ENCODE measurements at regions not wholly inside any gene's neighbourhood (a gene's known extent, or its start where the extent isn't known, plus 50 kb on each side); places are given as distances from the start of the nearest gene placed in this dataset.

DNA sequence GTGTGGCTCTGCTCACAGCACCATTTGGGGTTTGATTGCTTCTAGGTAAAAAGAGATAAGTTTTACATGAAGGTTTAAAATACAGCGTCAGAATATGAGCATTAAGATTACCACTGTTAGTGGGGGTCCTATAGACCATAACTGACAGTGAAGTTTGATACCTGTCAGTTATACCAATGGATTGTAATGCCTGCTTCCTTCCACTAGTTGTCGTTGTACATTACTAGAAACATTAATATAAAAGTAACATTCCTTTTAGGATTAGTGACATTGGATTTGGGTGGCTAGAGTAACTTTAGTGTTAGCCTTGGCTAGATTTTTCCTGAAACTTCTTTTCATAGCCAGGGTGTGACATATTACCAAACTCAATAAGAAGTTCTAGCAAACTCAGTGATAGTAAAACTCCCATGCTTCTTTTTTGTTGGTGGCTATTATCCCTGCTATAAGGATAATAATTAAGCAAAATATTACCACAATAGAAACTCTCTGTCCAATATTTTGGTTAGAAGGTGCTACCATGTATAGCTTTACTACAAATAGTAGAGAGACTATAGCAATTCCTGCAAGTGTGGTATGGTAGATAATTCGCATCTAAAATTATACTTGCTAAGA lies 57.1 kb downstream of the FAM181B start:
- DNase-seq, result no peak

DNA sequence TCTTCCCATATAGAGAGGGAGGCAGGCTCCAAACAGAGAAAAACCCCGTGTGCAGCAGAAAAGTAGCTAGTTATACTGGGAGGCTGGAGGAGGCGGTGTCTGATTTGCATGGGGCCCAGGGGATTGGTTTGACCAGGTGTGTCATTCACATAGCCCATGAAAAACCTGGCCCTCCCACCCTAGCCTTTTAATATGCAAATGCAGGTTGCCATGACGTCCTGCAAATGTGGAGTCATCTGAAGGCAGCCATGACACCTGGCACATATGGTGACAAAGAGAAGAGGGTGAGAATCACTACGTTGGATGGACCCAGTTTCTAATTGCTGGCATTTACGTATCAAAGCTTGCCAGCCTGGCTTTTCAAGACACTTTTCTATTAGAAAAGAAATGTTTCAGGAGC lies 57.8 kb downstream of the FAM181B start:
- DNase-seq, result no peak

DNA sequence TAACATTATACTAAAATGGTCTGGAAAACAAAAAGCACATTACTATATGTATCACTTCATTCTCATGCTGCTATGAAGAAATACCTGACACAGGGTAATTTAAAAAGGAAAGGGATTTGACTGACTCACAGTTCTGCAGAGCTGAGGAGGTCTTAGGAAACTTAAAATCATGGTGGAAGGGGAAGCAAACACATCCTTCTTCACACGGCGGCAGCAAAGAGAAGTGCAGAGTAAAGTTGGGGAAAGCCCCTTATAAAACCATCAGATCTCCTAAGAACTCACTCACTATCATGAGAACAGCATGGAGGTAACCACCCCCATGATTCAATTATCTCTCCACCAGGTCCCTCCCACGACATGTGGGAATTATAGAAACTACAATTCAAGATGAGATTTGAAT lies 60.0 kb downstream of the FAM181B start:
- no peak for DNase-seq

DNA sequence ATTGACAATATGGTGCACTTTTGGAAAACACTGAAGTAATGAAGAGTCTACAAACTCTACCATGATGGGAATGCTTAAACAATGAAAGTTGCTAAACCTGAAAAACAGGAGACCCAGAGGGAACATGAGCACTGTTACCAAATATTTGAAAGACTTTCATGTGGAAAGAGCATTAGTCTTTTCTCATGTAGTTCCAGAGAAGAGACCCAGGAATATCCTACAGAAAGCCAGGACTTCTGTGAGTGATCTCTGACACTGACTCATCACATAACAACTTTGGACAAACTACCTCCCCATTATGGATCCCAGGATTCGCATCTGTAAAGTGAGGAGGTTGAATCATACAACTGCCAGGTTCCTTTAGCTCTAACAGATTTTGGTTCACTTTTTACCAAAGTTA lies 62.2 kb downstream of the FAM181B start:
- DNase-seq, result no peak

DNA sequence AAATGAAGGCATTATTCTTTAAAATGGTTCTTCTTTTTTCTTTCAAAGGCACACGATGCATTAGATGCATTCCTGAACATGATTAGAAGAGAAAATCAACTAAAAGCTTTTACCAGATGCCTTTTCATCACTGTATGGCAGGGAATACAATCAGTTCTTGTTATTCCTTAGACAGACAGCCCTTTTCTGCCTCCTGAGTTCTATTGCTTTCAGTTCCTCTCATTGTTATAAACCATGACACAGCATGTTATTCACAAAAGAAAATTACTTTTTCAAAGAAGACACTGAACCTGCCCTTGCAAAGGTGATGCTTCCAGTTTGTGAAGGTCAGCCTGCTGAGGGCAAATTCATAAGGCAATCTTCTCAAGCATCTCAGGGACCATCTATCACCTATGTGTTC lies 70.1 kb downstream of the FAM181B start:
- no peak for DNase-seq

DNA sequence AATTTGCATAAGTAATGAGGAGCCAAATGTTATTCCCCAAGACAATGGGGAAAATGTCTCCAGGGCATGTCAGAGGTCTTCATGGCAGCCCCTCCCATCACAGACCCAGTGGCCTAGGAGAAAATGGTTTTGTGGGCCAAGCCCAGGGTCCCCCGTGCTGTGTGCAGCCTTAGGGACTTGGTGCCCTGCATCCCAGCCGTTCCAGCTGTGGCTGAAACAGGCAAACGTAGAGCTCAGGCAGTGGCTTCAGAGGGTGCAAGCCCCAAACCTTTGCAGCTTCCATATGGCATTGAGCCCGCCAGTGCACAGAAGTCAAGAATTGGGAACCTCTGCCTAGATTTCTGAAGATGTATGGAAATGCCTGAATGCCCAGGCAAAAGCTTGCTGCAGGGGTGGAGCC lies 79.9 kb downstream of the FAM181B start:
- DNase-seq, result no peak

DNA sequence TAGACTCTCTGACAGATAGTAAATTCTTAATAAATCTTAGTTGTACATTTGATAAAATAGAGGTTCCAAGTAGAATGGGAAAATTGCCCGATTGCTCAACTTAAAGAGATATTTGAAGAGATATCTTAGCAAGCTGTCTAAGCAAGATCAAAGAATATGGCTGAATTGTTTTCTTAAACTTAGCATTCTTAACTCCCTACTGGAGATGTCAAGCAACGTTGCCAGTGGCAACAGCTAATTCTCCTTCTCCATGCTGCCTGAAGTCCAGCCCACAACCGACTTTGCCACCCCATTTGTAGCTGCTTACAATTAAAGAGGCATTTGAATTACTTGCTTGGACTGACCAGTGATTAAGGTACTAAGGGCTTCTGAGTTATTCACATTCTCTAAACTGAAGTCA lies 94.4 kb downstream of the FAM181B start:
- DNase-seq, result no peak

DNA sequence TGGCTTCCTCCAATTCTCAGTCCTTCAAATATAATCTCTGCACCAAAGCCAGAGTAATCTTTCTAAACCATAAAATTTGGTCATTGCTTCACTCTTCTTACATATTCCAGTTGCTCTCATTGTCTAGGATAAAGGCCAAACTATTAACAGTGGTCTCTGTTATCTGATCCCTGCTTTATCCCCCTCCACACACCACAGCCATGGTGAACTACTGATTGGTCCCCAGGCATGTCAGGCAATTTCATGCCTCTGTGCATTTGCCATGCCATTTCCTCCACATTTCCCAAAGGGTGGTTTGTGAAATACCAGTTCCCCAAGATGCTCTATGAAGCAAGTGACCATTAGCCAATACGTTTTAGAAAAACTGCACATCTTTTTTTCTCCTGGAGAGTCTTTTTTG lies 97.0 kb downstream of the FAM181B start:
- DNase-seq, result no peak

DNA sequence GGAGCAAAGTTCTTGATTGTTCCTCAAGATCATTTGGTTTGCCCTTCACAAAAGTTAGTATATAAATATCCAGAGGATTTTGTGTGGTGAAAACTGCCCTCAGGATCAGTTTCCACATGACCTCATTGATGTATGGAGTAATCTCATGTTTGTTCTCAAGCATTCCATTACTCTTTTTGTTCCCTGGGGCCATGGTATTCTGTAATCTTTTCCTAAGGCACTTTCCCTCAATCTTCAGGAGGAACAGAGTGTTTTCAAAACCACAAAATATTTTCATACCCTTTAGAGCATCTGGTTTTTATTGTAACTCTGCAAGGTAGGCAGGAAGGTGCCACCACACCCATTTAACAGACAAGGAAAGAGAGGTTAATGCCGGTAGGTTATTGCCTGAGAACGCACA lies 99.6 kb downstream of the FAM181B start:
- no peak for DNase-seq

DNA sequence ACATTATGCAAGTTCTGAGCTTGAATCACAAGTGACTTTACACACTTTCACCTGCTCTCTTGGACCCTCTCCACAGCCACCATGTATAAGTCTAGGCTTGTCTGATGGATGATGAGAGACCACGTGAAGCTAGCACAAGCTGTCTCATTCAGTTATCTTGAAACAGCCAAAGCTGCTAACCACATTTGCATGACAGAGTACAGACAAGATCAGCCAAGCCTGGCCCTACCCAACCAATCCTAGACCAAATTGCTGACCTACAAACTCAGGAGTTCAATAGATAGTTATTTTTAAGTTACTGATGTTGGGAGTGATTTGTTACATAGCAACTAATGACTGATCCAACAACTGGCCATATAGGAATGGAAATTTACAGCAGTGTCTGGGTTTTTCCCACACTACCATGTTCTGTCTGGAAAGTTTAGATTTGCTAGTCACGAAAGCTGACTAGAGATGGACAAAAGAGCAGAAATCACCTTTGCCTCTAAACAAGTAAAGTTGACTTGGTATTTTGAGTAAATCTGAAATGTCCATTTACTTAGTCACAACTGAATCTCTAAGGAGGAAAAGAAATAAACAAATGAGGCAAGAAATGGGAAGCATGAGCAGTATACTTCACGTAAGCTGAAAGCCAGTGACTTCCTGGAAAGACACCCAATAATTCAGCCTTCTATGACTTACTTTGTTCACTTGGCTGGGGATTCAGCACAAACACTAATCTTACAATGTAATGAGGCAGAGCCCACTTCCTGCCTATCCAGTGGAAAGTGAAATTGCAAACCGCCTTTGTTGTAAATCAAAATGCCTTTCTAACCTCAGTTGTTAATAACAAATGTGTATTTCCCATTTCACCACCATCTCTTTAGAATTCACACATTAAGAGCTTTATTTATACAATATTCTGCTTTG lies 101.7 kb downstream of the FAM181B start:
- no peak for DNase-seq

DNA sequence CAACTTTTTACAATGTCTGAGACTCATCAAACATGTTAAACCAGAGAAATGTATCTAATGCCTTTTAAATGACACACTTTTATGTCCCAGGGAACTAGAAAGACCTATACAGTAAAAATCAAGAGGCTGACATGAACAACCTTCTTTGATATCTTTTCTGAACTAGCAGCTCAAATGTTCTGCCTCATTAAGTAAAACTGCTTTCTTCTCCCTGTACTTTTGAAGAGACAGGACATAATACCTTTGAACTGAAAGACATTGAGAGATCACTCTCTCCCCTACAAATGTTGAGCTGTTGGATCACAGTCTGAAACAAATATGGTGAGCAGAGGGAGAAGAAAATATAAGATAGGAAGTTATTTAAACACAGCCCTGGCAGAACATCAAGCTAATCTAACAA lies 123.0 kb downstream of the FAM181B start:
- no peak for DNase-seq

DNA sequence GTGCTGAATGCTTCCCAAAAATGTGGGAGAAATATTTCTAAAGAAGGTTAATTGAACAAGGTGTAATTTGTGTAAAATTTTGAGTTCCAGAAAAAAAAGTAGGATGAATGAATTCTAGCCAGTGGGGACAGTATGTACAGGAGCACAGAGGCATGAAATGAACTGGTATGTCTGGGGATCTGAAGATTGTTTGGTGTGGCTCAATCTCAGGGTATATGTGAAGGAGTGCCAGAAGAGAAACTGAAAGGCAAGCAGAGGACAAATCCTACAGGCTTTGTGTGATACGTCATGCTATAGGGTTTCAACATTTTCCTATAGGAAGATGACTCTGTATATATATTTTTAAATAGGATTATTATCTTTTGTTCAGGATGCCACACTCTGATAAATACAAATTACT lies 126.9 kb downstream of the FAM181B start:
- DNase-seq, result no peak

DNA sequence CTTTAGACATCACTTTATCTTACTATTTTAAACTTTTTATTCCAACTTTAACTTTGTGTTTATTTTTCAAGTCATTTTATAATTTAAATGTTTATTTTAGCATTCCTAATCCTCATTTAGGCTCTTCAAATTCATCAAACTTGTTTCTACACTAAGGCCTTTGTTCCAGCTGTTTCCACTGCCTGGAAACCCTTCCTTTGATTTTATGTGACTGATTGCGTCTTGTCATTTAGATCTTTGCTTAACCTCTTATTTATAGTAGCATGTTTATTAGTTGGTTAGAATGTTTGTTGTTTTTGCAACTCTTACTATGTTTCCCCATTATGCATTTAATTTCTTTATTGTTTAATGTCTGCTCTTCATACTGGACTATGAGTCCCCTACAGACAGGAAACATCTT lies 132.0 kb downstream of the FAM181B start:
- DNase-seq, result no peak

DNA sequence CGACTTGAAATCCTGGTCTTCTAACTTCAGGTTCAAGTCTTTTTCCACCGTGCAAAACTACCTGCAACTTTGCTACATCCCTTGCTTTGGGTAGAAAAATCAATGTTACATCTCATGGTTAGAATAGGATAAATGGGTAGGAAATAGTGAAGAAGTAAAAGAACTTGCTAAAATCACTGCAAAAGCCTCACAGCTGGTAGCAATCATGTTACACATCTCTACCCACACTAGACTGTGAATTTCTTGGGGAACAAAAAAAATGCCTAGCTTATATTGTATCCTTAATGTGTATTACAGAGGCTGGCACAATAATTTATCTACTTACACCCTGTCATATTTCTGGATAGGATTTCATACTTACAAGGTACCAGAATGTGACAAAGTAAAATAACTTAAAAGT lies 133.8 kb downstream of the FAM181B start:
- DNase-seq, result no peak

DNA sequence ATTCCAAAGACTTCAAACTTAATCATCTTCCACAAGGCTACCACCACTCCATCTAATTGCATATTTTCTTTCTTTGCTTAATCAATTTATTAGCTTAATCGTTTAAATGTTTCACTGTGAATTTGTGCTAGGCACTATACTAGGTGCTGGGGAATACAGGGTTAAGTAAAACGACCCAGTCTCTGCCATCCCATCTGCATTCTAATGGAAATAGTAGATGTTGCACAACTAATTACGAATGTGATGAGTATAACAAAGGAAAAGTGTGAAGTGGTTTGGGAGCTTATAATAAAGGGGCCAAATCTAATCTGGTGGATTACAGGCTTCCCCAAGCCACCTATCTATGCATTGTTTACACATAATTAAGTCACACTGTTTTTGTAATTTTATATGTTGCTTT lies 147.1 kb downstream of the FAM181B start:
- no peak for DNase-seq

DNA sequence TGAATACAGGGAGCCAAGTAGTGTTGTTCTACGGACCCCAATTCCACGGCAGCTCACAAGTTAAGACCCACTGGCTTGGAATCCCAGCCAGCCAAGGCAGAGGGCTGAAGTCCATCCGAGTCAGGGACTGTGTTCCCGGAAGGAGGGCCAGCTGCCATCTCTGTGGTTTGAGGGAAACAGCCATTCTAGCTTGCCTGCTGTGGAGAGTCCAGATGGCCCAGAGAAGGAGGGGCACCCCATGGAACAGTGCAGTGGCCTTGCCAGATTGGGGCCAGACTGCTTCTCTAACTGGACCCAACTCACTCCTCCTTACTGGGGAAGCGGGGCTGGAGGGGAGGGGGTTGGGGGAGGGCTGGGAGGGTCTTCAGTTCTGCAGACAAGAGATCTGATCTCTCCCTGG lies 156.4 kb downstream of the FAM181B start:
- no peak for DNase-seq

DNA sequence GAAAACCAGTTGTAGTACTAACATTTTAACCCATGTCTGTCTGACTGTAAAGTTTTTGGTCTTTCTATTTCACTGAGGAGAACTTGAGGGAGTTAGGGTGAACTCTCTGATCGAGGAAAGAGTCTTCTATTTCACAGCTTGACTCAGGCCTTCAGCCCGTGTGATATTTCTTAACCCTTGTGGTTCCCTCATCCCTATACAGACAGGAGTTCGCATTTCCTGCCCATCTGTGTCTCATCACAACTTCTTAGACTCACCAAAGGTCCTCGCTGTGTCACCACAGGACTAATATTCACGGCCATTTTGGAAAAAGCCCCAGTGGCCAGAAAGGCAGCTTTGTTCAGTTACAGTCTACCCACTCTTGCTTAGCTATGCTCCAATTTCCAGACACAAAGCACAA lies 172.8 kb downstream of the FAM181B start:
- no peak for DNase-seq

DNA sequence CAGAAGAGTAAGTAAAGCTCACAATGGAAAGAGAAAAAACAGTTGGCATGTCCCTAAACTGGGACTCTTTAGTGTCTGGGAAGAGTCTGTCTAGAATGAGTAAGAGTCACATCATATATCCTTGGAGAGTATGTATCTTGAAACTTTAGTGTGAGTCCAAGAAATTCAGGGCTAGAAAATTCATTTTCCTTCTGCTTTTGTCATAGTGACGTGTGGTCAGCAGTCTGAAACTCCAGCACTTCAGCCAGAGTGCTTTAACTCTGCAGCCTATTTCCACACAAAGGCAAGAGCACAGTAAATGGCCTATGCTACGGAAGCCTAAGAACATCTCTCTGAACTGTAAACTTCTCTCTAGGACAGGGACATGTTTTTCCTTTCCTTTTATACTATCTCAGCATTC lies 174.1 kb downstream of the FAM181B start:
- DNase-seq, result no peak

DNA sequence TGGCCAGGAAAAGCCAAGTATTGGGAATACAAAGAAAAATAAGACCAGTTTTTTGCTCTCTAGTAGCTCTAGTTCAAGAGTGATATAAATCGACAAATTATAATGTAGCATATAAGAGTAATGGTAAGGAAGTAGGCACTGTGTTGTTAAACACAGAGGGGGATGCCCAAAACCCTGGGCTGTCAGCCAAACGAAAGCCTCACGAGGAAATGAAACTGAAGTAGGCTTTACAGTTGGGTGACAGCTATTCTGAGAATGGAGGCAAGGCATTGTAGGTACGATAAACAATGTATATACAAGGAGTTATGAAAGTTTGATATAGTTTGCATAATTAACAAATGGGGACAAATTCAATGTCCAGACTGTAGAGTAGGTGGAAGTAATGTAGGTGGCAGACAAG lies 176.4 kb downstream of the FAM181B start:
- no peak for DNase-seq

DNA sequence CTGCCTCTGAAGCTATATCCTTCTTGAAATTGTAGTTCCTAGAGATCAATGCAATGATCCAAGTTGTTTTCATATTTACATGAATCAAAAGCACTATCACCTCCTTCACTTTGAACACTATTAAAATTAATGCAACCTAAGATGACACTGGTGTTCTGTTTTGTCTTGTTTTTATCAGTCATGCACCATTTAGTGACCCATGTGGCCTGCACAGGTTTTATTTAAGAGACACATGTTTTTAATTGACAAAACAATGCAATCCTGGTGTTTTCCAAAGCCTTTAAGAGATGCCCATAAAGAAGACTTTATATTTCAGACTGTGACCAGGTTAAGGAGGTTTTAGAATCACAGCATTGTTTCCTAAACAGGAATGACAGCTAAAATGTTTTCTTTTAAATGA lies 177.5 kb downstream of the FAM181B start:
- DNase-seq, result no peak

DNA sequence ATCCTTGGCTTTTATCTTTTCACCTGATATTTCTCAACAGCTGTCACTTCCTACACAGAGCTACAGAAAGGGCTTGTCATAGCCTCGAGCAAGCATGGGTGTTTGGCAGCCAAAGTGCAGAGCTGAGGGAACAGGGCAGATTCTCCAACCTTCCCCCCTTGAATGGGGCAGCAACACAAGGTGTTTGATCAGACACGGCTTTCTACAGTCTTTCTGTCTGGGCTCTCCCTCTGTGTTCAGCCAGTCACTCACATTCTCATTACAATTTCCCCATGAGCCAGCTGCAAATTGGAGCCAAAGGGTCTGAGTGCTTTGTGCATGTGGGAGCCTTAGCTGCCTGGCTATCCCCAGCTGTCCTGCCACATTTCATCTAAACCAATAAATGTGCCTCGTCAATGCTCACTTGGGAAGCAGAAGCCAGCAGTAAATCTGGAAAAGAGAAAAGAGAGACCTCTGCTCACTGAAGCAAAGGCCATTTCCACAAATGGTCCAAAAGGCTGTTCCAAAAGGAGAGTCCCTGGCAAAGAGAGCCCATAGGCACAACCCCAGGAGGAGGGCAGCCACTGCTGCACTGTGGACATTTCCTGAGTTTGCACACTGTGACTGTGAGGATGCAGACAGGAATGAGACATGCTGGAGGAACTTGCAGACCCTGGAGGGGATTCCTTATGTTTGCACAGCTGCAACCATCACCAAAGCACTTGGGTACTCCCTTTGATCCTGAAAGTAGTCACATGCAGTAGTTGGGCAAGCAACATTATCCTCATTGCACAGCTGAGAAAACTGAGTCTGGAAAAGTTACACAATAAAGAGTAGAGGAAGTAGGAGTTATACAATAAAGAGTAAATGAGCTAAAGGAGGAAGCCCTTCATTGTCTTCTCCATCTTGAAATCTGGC lies 186.8 kb downstream of the FAM181B start:
- DNase-seq, result no peak

DNA sequence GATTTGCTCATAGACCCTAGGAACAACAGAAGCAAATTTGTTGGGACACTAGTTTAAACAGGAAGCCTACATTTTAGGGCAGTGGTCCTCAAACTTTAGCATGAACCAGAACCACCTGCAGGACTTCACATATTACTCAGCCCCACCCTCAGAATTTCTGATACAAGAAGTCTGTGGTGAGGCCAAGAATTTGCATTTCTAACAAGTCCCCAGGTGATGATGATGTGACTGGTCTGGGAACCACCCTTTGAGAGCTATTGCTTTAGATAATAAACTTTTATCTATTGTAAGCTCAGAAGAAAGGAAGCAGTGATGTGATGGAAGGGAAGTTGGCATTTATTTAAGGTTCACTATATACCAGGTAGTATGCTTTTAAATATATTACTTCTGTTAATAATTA lies 194.0 kb downstream of the FAM181B start:
- no peak for DNase-seq

DNA sequence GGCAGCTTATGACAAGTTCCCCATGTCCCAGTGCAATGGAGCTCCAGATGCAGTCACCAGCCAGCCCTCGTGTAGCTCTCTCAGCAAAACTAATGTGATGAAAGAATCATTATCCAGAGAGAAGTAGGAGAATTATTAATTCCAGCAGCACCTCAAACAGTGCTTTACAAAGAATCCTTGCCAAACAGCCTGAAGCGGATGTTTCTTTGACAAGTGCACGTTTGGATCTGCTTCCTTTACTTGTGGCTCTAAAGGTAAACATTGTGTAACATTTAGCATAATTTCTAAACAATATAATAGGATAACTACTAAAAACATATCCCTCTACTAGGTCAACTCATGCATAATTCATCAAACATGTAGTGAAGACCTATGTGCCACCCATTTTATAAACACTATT lies 197.0 kb downstream of the FAM181B start:
- DNase-seq, result no peak
